C4-2B (cell line): ENCODE measurements at regions not wholly inside any gene's neighbourhood (a gene's known extent, or its start where the extent isn't known, plus 50 kb on each side); places are given as distances from the start of the nearest gene placed in this dataset.
"Not testable (repeated sequence)": the region's sequence is repeated elsewhere in the genome, so short reads cannot be mapped to it uniquely, and the experiment has no call there.

Source experiments
- CTCF ChIP-seq: fragments of 450-650 bp; conservative IDR thresholded peaks from 2 replicates; pipeline ENCODE4 v1.5.1; 2017; ENCODE audit warnings: mild to moderate bottlenecking
- ZFX ChIP-seq: fragments of 450-650 bp; IDR thresholded peaks from 2 replicates; pipeline ENCODE4 v1.6.1; 2017

GRCh38 chr2:90325796-90326353 lies 1634.4 kb downstream of the RPIA start:
- TF ChIP-seq CTCF, ZFX: not testable (repeated sequence)
